ENCODE measurements at regions not wholly inside any gene's neighbourhood (a gene's known extent, or its start where the extent isn't known, plus 50 kb on each side); places are given as distances from the start of the nearest gene placed in this dataset.

- TF ChIP-seq CTCF (conservative IDR thresholded peaks at IDR 0.05) = no peak
- TF ChIP-seq EZH2 (IDR thresholded peaks at IDR 0.05; ENCODE audit: low read depth) = no peak
These were observed 97.4 kb upstream of the CCDC80 start for GRCh38 chr3:112738366-112738765.
